HCT116 (cell line): ENCODE measurements at regions not wholly inside any gene's neighbourhood (a gene's known extent, or its start where the extent isn't known, plus 50 kb on each side); places are given as distances from the start of the nearest gene placed in this dataset.

Source experiments
- ATAC-seq: fragments of 200-7000 bp; cut with Tn5 transposase; 2 replicates; pipeline ENCODE4 v1.9.1; 2020; ENCODE audit warnings: mild to moderate bottlenecking, moderate library complexity
- BruUV-seq: library from RNA; stranded (reverse); fragments of 400-500 nt; replicated peaks from 2 replicates; lab custom pipeline; 2021; lab: Mats Ljungman, UMichigan
- CTCF ChIA-PET: fragments of 300-600 bp; sonication (Branson Sonifier 250); formaldehyde crosslinking; loops from one replicate; lab custom pipeline; 2021; ENCODE audit warnings: antibody characterized with exemption; lab: Charles Lee
- POLR2A ChIA-PET: fragments of 300-600, 350-600 bp; sonication (Branson Sonifier 250); formaldehyde crosslinking; loops from one replicate; lab custom pipeline; 2021; ENCODE audit warnings: antibody characterized with exemption; lab: Charles Lee
- RAD21 ChIA-PET, 2 experiments: fragments of 300-600 bp; sonication (Branson Sonifier 250); formaldehyde crosslinking; loops; one replicate each; lab custom pipeline; 2023; ENCODE audit warnings: low total read pairs in 2 of 2; ENCODE audit not compliant: uncharacterized antibody in 2 of 2, unreplicated experiment in 2 of 2, low non-redundant PET in 1 of 2; lab: Charles Lee
- DNase-seq: peaks from one replicate; pipeline ENCODE4 v3.0.0-alpha.2; 2010; ENCODE audit warnings: low read depth, low spot score
- H2AFZ ChIP-seq: fragments of 200-600 bp; shearing (Covaris generic), sonication (generic); 2 replicates; pipeline ENCODE4 v1.6.1; 2017; ENCODE audit warnings: low read depth, mixed run types, mixed read lengths, antibody characterized with exemption, low read length; ENCODE audit not compliant: poor library complexity, severe bottlenecking
- H3K27ac ChIP-seq: 2 replicates; pipeline ENCODE4 v1.5.1; 2012; ENCODE audit warnings: low read depth, low read length
- H3K27me3 ChIP-seq: fragments of 200-600 bp; sonication (generic); 2 replicates; pipeline ENCODE4 v1.6.1; 2016; ENCODE audit warnings: mixed run types, low read length, mixed read lengths; ENCODE audit not compliant: insufficient read depth
- H3K36me3 ChIP-seq, 2 experiments: fragments of 200-500 bp in 1 of 2; fragments of 200-600 bp in 1 of 2; sonication (Bioruptor generic) in 1 of 2; sonication (generic) in 1 of 2; 2 replicates each; pipeline versions ENCODE4 v1.5.1 to v1.6.1; 2014 to 2016; ENCODE audit warnings: low read length in 2 of 2, inconsistent platforms in 1 of 2, mixed read lengths in 1 of 2, mixed run types in 1 of 2; ENCODE audit not compliant: insufficient read depth in 2 of 2, control insufficient read depth in 1 of 2
- H3K4me1 ChIP-seq, 2 experiments: fragments of 200-600 bp in 1 of 2; sonication (generic) in 1 of 2; 2 replicates each; pipeline versions ENCODE4 v1.5.1 to v1.6.1; 2012 to 2017; ENCODE audit warnings: low read length in 2 of 2, inconsistent platforms in 1 of 2, mild to moderate bottlenecking in 1 of 2, mixed read lengths in 1 of 2, mixed run types in 1 of 2, moderate library complexity in 1 of 2; ENCODE audit not compliant: insufficient read depth in 2 of 2, control insufficient read depth in 1 of 2
- H3K4me2 ChIP-seq: fragments of 200-600 bp; sonication (generic); 2 replicates; pipeline ENCODE4 v1.6.1; 2017; ENCODE audit warnings: mixed run types, low read length, mixed read lengths
- H3K4me3 ChIP-seq, 2 experiments: fragments of 200-600 bp in 1 of 2; sonication (generic) in 1 of 2; replicated peaks in 1 of 2; 2 replicates each; pipeline ENCODE4 v1.5.1; 2011 to 2016; ENCODE audit warnings: low read length in 2 of 2, control low read depth in 1 of 2, low read depth in 1 of 2, mild to moderate bottlenecking in 1 of 2, mixed read lengths in 1 of 2, mixed run types in 1 of 2
- H3K79me2 ChIP-seq: fragments of 200-600 bp; sonication (generic); 2 replicates; pipeline ENCODE4 v1.6.1; 2017; ENCODE audit warnings: mild to moderate bottlenecking, mixed run types, low read length, moderate library complexity, mixed read lengths; ENCODE audit not compliant: insufficient read depth
- H3K9ac ChIP-seq: fragments of 200-600 bp; sonication (generic); 2 replicates; pipeline ENCODE4 v1.6.1; 2016; ENCODE audit warnings: low read length, mixed read lengths
- H3K9me2 ChIP-seq: fragments of 200-600 bp; sonication (generic), shearing (Covaris generic); 2 replicates; pipeline ENCODE4 v1.6.1; 2017; ENCODE audit warnings: mixed run types, mild to moderate bottlenecking, moderate library complexity; ENCODE audit not compliant: insufficient read depth
- H3K9me3 ChIP-seq, 2 experiments: fragments of 200-500 bp in 1 of 2; fragments of 200-600 bp in 1 of 2; sonication (Bioruptor generic) in 1 of 2; sonication (generic) in 1 of 2; 2 replicates each; pipeline ENCODE4 v1.6.1; 2014 to 2017; ENCODE audit warnings: low read length in 2 of 2, mixed read lengths in 2 of 2, inconsistent platforms in 1 of 2, low read depth in 1 of 2, mild to moderate bottlenecking in 1 of 2, mixed run types in 1 of 2, moderate library complexity in 1 of 2; ENCODE audit not compliant: control insufficient read depth in 1 of 2, insufficient read depth in 1 of 2
- H4K20me1 ChIP-seq: fragments of 200-600 bp; sonication (generic), shearing (Covaris generic); 2 replicates; pipeline ENCODE4 v1.6.1; 2017; ENCODE audit warnings: mixed run types, mild to moderate bottlenecking, moderate library complexity; ENCODE audit not compliant: insufficient read depth
- ATF3 ChIP-seq: IDR thresholded peaks from 2 replicates; pipeline ENCODE4 v1.6.1; 2012
- CBX3 ChIP-seq: IDR thresholded peaks from 2 replicates; pipeline ENCODE4 v1.6.1; 2012; ENCODE audit warnings: low read depth
- CEBPB ChIP-seq: IDR thresholded peaks from 2 replicates; pipeline ENCODE4 v1.6.1; 2012; ENCODE audit warnings: low read depth
- ELF1 ChIP-seq: IDR thresholded peaks from 2 replicates; pipeline ENCODE4 v1.6.1; 2012; ENCODE audit warnings: low read depth, borderline replicate concordance
- EZH2 ChIP-seq: fragments of 200-600 bp; sonication (generic); IDR thresholded peaks from 2 replicates; pipeline ENCODE4 v1.6.1; 2017; ENCODE audit warnings: antibody characterized with exemption, mixed run types
- FOSL1 ChIP-seq: IDR thresholded peaks from 2 replicates; pipeline ENCODE4 v1.6.1; 2012; ENCODE audit warnings: low read depth
- POLR2AphosphoS5 ChIP-seq: IDR thresholded peaks from 2 replicates; pipeline ENCODE4 v1.6.1; 2011; ENCODE audit warnings: mild to moderate bottlenecking, low read depth, low read length, moderate library complexity
- RAD21 ChIP-seq: IDR thresholded peaks from 2 replicates; pipeline ENCODE4 v1.6.1; 2012; ENCODE audit warnings: low read depth, mild to moderate bottlenecking
- REST ChIP-seq: IDR thresholded peaks from 2 replicates; pipeline ENCODE4 v1.6.1; 2012; ENCODE audit warnings: low read depth
- SIN3A ChIP-seq: IDR thresholded peaks from 2 replicates; pipeline ENCODE4 v1.6.1; 2012; ENCODE audit warnings: low read depth
- SRF ChIP-seq: IDR thresholded peaks from 2 replicates; pipeline ENCODE4 v1.6.1; 2012; ENCODE audit warnings: low read depth
- YY1 ChIP-seq: IDR thresholded peaks from 2 replicates; pipeline ENCODE4 v1.6.1; 2011; ENCODE audit warnings: low read length, low read depth, moderate library complexity, mild to moderate bottlenecking; ENCODE audit not compliant: insufficient replicate concordance; ENCODE audit errors: extremely low read depth
- ZBTB33 ChIP-seq: IDR thresholded peaks from 2 replicates; pipeline ENCODE4 v1.6.1; 2011; ENCODE audit warnings: mild to moderate bottlenecking, low read length, moderate library complexity; ENCODE audit not compliant: insufficient replicate concordance; ENCODE audit errors: extremely low read depth
- ZFX ChIP-seq: fragments of 450-650 bp; IDR thresholded peaks from 2 replicates; pipeline ENCODE4 v1.6.1; 2017
- ZNF274 ChIP-seq: fragments of 200-500 bp; sonication (Bioruptor generic); IDR thresholded peaks from 2 replicates; pipeline ENCODE4 v1.6.1; 2014; ENCODE audit warnings: mild to moderate bottlenecking, low read depth, low read length, inconsistent platforms
- intact Hi-C: fragments of 100-400 bp; cut with micrococcal nuclease; formaldehyde crosslinking; loops from 2 replicates; pipeline ENCODE4 v1.10.0; 2022

GRCh38 chr11:130790689-130791088 is 125.6 kb downstream of the SNX19 start:
- BruUV-seq: no TSS peak
- Histone ChIP-seq H4K20me1 (no peaks in the 10 kb centered on the region), H3K27me3 (no peaks in the 10 kb centered on the region; the same call in 1 of the 2 replicates), H2AFZ (no peak overlapping the region), H3K4me2 (no peak overlapping the region), H3K4me3 (no peak overlapping the region), H3K9me2 (no peaks in the 10 kb centered on the region), H3K9me3 (no peaks in the 10 kb centered on the region), H3K36me3 (no peaks in the 10 kb centered on the region), H3K9ac (no peak overlapping the region), H3K4me1 (no peaks in the 10 kb centered on the region; a peak in 1 of 4 replicates), H3K79me2 (no peaks in the 10 kb centered on the region), H3K27ac (no peak overlapping the region)
- ChIA-PET RAD21 (no interaction called here), CTCF (no interaction called here), POLR2A (no interaction called here)
- intact Hi-C loops: no loop called here
- no peak for ATAC-seq
- no peak for DNase-seq
- TF ChIP-seq EZH2 (no peak), ZNF274 (no peak), CBX3 (no peak), SIN3A (no peak), FOSL1 (no peak), ATF3 (no peak), ELF1 (no peak), REST (no peak), ZBTB33 (no peak), SRF (no peak), RAD21 (no peak), CEBPB (no peak), POLR2AphosphoS5 (no peak), YY1 (no peak), ZFX (no peak)
